ENCODE measurements at regions not wholly inside any gene's neighbourhood (a gene's known extent, or its start where the extent isn't known, plus 50 kb on each side); places are given as distances from the start of the nearest gene placed in this dataset.
"Not testable (repeated sequence)": the region's sequence is repeated elsewhere in the genome, so short reads cannot be mapped to it uniquely, and the experiment has no call there.

GRCh38 chr7:45407730-45408408, 166.3 kb upstream of the ADCY1 start:
- no peak for DNase-seq (ENCODE audit: low spot score)

DNA sequence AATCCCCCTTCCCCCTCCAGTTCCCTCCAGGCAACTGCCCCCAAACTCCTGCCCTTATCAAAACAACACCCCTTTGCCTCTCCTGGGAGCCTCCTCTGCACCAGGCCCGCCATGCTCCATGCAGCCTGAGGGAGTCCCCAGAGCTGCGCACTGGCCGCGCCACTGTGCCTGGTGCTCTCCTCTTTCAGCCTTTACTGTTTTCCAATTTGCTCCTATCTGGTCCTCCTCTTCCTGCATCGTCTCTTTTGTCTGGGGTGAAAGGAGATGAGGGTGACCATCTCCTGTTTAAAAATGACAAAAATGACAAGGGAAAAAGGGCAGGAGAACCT, 165.8 kb upstream of the ADCY1 start:
- no peak for DNase-seq (ENCODE audit: low spot score)

GRCh38 chr7:45410893-45411292, 163.3 kb upstream of the ADCY1 start:
- DNase-seq (ENCODE audit: low spot score): no peak

GRCh38 chr7:45413419-45413818, 160.7 kb upstream of the ADCY1 start:
- no peak for DNase-seq (ENCODE audit: low spot score)

DNA sequence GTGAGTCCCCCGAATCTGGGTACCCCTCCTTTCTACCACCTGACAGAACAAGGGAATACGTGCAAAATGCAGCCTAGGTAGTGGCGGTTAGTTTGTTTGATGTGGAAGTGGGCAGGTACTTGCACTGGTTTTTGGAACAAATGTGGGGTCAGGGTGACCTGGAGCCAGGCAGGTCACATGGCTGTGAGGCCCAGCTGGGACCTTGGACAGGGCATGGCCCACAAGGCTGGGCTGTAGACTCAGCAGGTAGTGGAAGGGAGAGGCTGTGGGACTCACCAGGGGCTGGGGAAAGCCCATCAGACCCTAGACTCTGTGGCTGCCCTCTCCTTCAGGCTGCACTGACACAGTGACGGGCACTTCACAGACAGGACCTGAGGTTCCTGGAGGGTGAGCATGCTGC, 159.9 kb upstream of the ADCY1 start:
- DNase-seq (ENCODE audit: low spot score): no peak

- no peak for DNase-seq (ENCODE audit: low spot score)
Observed at GRCh38 chr7:45415265-45415664, 158.9 kb upstream of the ADCY1 start.

DNA sequence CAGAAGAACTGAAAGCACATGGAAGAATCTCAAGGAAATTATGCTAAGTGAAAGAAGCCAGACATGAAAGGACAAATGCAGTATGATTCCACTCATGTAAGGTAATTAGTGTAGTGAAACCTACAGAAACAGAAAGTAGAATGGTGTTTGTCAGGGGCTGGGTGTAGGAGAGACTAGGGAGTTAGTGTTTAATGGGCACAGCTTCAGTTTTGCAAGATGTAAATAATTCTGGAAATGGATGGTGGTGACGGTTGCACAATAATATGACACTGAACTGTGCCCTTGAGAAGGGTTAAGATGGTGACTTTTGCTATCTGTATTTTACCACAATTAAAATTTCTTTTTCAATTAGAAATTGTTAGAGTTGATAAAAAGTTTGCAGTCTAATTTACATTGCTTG, 157.3 kb upstream of the ADCY1 start:
- no peak for DNase-seq (ENCODE audit: low spot score)

DNA sequence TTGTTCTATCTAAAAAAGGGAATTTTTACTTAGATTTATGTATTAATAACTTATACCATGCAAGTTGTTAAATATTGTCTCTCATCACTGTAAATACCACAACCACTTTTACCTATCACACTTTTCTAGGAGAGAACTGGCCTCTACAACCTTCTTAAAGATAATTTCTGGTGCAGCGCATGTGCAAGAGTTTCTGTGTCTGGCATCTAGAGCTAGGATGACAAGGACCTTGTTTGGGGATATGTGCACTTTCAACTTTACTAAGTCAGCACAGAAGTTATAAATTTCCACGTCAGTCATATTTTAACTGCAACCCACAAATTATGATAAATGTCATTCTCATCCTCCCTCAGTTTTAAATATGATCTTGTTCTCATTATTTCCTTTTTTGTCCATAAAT, 156.9 kb upstream of the ADCY1 start:
- no peak for DNase-seq (ENCODE audit: low spot score)

GRCh38 chr7:45417735-45418134, 156.4 kb upstream of the ADCY1 start:
- DNase-seq (ENCODE audit: low spot score): no peak

GRCh38 chr7:45420843-45421495, 153.2 kb upstream of the ADCY1 start:
- no peak for DNase-seq (ENCODE audit: low spot score)

DNA sequence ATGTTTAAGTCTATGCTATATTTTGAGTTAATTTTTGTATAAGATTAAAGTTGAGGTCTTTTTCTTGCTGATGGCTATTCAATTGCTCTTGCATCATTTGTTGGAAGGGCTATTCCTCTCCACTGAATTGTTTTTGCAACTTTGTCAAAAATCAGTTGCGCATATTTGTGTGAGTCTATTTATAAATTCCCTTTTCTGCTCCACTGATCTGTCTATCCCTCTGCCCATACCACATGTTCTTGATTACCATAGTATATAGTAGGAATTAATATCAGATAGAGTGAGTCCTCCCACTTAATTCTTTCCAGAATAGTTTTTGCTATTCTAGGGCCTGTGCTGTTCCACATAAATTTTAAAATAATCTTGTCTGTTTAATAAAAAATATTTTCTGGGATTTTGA, 152.4 kb upstream of the ADCY1 start:
- no peak for DNase-seq (ENCODE audit: low spot score)

DNA sequence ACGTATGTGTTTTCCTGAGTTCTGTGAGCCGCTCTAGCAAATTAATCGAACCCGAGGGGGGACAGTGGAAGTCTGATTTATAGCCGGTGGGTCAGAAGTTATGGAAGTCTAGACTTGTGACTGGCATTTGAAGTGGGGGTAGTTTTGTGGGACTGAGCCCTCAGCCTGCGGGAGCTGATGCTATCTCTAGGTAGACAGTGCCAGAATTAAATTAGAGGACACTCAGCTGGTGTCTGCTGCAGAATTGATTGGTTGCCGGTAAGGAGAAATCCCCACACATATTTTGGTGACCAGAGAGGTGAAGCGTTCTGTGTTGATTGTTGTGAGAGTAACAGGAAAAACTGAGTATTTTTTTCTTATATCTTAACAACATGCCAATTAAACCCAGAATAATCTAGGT, 143.8 kb upstream of the ADCY1 start:
- no peak for DNase-seq (ENCODE audit: low spot score)

DNA sequence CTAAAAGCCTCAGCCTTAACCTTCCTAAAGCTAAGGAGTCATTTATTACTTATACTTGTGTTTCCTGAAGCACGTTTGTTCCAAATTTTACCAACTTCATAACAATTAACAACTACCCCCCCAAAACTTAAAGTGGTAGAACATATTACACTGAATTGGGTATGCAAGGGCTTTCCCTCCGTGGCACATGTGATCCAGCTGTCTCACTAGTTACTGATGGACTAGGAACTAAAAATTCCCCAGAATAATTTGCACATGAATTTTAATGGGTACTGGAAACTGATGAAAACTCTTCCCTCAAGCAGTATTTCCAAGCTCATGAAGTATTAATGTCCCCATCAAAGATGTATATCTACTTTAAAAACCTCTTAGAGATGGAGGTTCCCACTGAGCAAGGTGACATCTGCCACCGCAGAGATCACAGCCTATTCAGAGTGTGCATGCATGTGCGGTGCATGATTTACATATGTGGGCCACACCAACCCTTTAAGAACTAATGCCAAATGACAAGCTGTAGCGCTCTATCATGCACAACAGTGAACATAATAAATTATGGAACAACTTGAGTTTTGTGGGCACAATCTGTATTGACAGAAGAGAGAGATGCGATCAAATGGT, 139.9 kb upstream of the ADCY1 start:
- DNase-seq (ENCODE audit: low spot score): no peak

DNA sequence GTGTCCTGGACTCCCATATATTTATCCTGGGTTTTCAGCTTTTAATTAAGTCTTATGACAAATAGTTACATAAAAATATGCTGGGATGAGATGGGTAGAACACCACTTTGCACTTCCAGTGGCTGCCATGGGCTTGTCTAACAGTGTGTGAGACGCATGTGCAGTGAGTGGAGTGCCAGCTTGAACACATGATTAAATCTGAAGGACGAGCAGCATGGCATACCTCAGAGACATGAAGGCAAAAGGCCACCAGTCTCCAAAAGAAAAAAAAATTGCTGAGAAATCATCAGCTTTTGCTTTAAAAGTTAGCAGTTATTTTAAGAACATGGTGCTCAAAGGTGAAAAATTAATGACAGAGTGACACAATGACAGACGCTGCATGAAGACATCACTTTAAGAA, 139.0 kb upstream of the ADCY1 start:
- no peak for DNase-seq (ENCODE audit: low spot score)

- no peak for DNase-seq (ENCODE audit: low spot score)
Observed at GRCh38 chr7:45435846-45436245, 138.3 kb upstream of the ADCY1 start.

DNA sequence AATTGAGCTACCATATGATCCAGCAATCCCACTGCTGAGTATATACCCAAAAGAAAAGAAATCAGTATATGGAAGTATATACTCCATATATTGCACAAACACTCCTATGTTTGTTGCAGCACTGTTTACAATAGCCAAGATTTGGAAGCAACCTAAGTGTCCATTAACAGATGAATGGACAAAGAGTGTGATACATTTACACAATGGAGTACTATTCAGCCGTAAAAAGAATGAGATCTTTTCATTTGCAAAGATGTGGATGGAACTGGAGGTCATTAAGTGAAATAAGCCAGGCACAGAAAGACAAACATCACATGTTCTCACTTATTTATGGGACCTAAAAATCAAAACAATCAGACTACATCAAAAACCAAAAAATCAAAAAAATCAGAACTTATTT, 133.4 kb upstream of the ADCY1 start:
- DNase-seq (ENCODE audit: low spot score): not testable (repeated sequence)

DNA sequence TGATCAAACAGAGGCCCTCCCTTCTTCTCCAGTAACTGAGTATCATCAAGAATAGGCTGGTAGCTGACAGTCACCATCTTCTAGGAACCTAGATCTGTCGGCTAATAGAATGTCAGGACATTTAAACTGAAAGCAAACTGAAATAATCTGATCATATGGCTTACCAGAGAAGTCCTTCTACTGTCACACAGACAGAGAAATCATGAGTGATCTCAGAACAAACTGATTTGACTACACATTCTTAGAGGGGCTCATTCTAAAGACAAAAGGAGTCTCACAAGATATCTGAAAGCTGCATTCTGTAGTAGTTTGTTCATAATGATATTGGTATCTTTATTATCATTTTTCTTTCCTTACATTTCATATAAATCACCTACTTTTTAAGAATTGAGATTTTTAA, 130.9 kb upstream of the ADCY1 start:
- no peak for DNase-seq (ENCODE audit: low spot score)

DNA sequence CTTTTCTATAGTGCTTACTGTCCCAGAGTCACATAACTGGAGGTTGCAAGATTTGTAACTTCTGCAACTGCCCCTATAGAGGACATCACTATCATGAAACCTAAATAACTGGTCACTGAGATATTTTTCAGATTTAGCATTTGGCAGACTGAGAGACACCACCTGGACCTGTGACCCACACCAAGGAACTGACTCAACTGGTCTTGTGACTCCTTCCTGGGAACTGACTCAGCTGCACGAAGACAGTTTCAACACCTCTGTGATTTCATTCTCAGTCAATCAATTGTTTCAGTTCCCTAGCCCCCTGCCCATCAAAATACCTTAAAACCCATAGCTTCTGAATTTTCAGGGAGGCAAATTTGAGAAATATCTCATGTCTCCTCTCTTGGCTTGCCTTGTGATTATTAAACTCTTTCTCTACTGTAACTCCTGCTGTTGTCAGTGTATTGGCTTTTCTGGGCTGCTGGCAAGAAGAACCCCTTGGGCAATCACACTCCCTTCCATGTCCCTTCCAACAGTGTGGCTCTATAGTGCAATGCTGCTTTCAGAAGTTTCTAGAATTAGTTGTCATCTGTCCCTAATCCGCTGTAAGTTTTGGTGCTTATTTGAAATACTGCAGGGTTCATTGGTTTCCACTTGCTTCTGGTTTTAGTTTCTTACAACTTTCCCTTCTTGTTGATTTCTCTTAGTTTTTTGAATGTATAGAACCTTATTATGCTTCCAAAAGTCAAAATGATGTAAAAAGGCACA, 127.8 kb upstream of the ADCY1 start:
- DNase-seq (ENCODE audit: low spot score): no peak

DNA sequence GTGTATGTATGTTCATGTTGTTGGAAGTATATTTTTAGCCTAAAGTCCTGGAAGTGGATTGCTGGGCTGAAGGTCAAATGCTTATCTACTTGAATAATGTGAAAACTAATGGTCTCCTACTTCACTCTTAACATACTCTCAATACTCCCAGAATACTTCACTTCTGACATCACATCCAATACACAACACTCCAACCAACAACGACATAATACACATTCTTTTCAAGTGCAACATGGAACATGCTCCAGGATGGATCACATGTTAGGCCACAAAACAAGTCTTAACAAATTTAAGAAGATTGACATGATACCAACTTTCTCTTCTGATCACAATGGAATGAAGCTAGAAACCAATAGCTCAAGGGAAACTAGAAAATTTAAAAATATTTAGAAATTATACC, 126.9 kb upstream of the ADCY1 start:
- no peak for DNase-seq (ENCODE audit: low spot score)

DNA sequence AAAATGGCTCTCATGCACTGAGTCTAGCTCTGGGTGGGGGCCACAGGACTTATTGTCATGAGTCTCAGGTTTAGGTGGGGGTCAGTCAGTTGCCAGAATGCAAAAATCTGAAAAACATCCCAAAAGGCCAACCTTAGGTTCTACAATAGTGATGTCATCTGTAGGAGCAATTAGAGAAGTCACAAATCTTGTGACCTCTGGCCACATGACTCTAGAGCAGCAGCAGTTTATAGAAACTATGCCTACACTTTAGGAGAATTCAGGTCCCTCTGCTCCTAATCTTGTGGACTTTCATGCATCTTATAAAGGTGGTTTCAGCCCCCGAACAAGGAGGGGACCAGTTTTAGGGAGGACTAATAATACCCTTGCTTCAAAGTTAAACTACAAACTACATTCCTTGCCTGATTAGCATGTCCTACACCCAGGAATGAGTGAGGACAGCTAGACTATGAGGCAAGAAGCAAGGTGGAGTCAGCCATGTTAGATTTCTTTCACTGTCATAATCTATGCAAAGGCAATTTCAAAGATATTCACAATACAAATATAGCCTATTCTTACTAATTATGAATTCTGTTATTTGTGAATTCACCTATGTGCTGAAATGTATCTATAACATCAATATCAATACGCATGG, 123.5 kb upstream of the ADCY1 start:
- no peak for DNase-seq (ENCODE audit: low spot score)

- DNase-seq (ENCODE audit: low spot score): no peak
Observed at GRCh38 chr7:45451342-45452035, 122.7 kb upstream of the ADCY1 start.

- no peak for DNase-seq (ENCODE audit: low spot score)
Observed at GRCh38 chr7:45454771-45455170, 119.4 kb upstream of the ADCY1 start.

Measured in CD4-positive, alpha-beta T cell treated with Interleukin-15 for 4 hours (primary cell).